Mesenchymal stem cell (in vitro differentiated cells and primary cell): ENCODE measurements at regions not wholly inside any gene's neighbourhood (a gene's known extent, or its start where the extent isn't known, plus 50 kb on each side); places are given as distances from the start of the nearest gene placed in this dataset.

Experiments
- DNase-seq: peaks from one replicate; pipeline ENCODE4 v3.0.0-alpha.2; 2013
- H2AFZ ChIP-seq: one replicate; pipeline ENCODE4 v1.6.1; 2013; ENCODE audit warnings: low read depth, mild to moderate bottlenecking, control low read depth, inconsistent platforms, low read length, moderate library complexity
- H2AK5ac ChIP-seq: 2 replicates; pipeline ENCODE4 v1.6.1; 2013; ENCODE audit warnings: low read length, moderate library complexity, mild to moderate bottlenecking, inconsistent platforms; ENCODE audit not compliant: severe bottlenecking
- H2BK120ac ChIP-seq: one replicate; pipeline ENCODE4 v1.6.1; 2013; ENCODE audit warnings: low read depth, mild to moderate bottlenecking, inconsistent platforms, low read length, moderate library complexity
- H2BK12ac ChIP-seq, 2 experiments: one replicate each; pipeline ENCODE4 v1.6.1; 2013; ENCODE audit warnings: inconsistent platforms in 2 of 2, low read length in 2 of 2, mild to moderate bottlenecking in 2 of 2, moderate library complexity in 2 of 2, control low read depth in 1 of 2
- H2BK15ac ChIP-seq: one replicate; pipeline ENCODE4 v1.6.1; 2013; ENCODE audit warnings: mild to moderate bottlenecking, low read depth, inconsistent platforms; ENCODE audit not compliant: poor library complexity, severe bottlenecking
- H2BK5ac ChIP-seq: 2 replicates; pipeline ENCODE4 v1.6.1; 2013; ENCODE audit warnings: low read depth, mild to moderate bottlenecking, low read length, control low read depth, inconsistent platforms; ENCODE audit not compliant: poor library complexity, severe bottlenecking
- H3K14ac ChIP-seq, 2 experiments: one replicate each; pipeline ENCODE4 v1.6.1; 2013; ENCODE audit warnings: inconsistent platforms in 2 of 2, low read length in 2 of 2, control low read depth in 1 of 2, mild to moderate bottlenecking in 1 of 2, moderate library complexity in 1 of 2
- H3K18ac ChIP-seq, 2 experiments: one replicate each; pipeline ENCODE4 v1.6.1; 2013; ENCODE audit warnings: inconsistent platforms in 2 of 2, low read length in 2 of 2, control low read depth in 1 of 2, low read depth in 1 of 2, mild to moderate bottlenecking in 1 of 2
- H3K23ac ChIP-seq, 2 experiments: one replicate each; pipeline ENCODE4 v1.6.1; 2013; ENCODE audit warnings: inconsistent platforms in 2 of 2, low read length in 2 of 2, mild to moderate bottlenecking in 2 of 2, moderate library complexity in 2 of 2, control low read depth in 1 of 2
- H3K27ac ChIP-seq: 2 replicates; pipeline ENCODE4 v1.5.1; 2013; ENCODE audit warnings: mild to moderate bottlenecking, moderate library complexity, low read length, control low read depth, inconsistent platforms; ENCODE audit not compliant: poor library complexity, severe bottlenecking
- H3K27me3 ChIP-seq, 2 experiments: 2 replicates each; pipeline versions ENCODE4 v1.6.1 to v1.7.0; 2013; ENCODE audit warnings: low read length in 2 of 2, mild to moderate bottlenecking in 2 of 2, moderate library complexity in 2 of 2, control low read depth in 1 of 2, inconsistent platforms in 1 of 2; ENCODE audit not compliant: control insufficient read depth in 1 of 2, insufficient read depth in 1 of 2
- H3K36me3 ChIP-seq, 2 experiments: 2 replicates each; pipeline versions ENCODE4 v1.6.1 to v1.7.0; 2013; ENCODE audit warnings: low read length in 2 of 2, control low read depth in 1 of 2, inconsistent platforms in 1 of 2, low read depth in 1 of 2, mild to moderate bottlenecking in 1 of 2; ENCODE audit not compliant: insufficient read depth in 2 of 2, control insufficient read depth in 1 of 2
- H3K4ac ChIP-seq, 2 experiments: one replicate each; pipeline ENCODE4 v1.6.1; 2013; ENCODE audit warnings: inconsistent platforms in 2 of 2, low read length in 2 of 2, mild to moderate bottlenecking in 2 of 2, moderate library complexity in 2 of 2, control low read depth in 1 of 2, low read depth in 1 of 2
- H3K4me1 ChIP-seq: 2 replicates; pipeline ENCODE4 v1.6.1; 2013; ENCODE audit warnings: low read depth, low read length, control low read depth; ENCODE audit not compliant: control insufficient read depth, insufficient read depth
- H3K4me2 ChIP-seq: 2 replicates; pipeline ENCODE4 v1.6.1; 2013; ENCODE audit warnings: low read length, mild to moderate bottlenecking, inconsistent platforms; ENCODE audit not compliant: poor library complexity, severe bottlenecking
- H3K4me3 ChIP-seq, 2 experiments: 2 replicates each; pipeline versions ENCODE4 v1.5.1 to v1.7.0; 2013; ENCODE audit warnings: low read length in 2 of 2, mild to moderate bottlenecking in 2 of 2, control low read depth in 1 of 2, low read depth in 1 of 2; ENCODE audit not compliant: insufficient read depth in 1 of 2
- H3K79me1 ChIP-seq: replicated peaks from 2 replicates; pipeline ENCODE4 v1.6.1; 2013; ENCODE audit warnings: mild to moderate bottlenecking, control low read depth, low read length, inconsistent platforms; ENCODE audit not compliant: poor library complexity, severe bottlenecking
- H3K9ac ChIP-seq: 2 replicates; pipeline ENCODE4 v1.7.0; 2013; ENCODE audit warnings: mild to moderate bottlenecking, low read length, moderate library complexity
- H3K9me3 ChIP-seq: 2 replicates; pipeline ENCODE4 v1.7.0; 2013; ENCODE audit warnings: mild to moderate bottlenecking, low read length; ENCODE audit not compliant: control insufficient read depth
- H4K8ac ChIP-seq: one replicate; pipeline ENCODE4 v1.6.1; 2013; ENCODE audit warnings: inconsistent platforms, mild to moderate bottlenecking, low read length, moderate library complexity
- H4K91ac ChIP-seq: one replicate; pipeline ENCODE4 v1.6.1; 2013; ENCODE audit warnings: mild to moderate bottlenecking, low read length, inconsistent platforms
- WGBS: methylation state at CpG from one replicate; pipeline ENCODE4 v1.1.7; 2013; ENCODE audit warnings: mixed read lengths; 5-methylcytosine and 5-hydroxymethylcytosine counted together

DNA sequence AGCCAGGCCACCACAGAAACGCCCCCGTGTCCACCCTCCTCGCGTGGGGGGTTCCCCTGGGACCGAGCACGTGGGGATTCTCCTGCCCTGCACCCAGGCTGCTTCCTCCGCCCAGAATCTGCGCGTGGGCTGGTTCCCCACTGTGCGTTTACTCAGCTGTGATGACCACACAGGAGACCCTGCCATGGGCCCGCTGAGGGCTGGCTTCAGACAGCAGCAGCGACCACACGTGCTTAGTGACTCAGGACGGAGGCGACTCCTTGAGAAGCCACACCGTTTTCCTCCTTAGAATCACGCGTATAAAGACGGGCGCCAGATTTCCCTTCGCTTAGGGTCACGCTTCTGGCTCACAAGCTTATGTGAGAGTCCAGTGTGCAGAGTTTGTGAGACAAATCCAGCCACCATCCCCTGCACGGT is 63.9 kb upstream of the PDE10A start:
- Histone ChIP-seq H3K27me3 (peaks cover 0 to 31% of the 10 kb centered on the region in 2 experiments), H2AFZ (no peak overlapping the region), H4K91ac (no peak overlapping the region), H3K18ac (no peak overlapping the region), H3K9ac (no peak overlapping the region), H3K4me1 (peaks cover 9% of the 10 kb centered on the region), H3K9me3 (no peaks in the 10 kb centered on the region), H3K23ac (no peak overlapping the region), H3K4me2 (peak overlapping the region; percentile 59), H3K4ac (peak overlapping the region in 1 of 2 experiments; percentile 30), H2BK120ac (no peak overlapping the region), H3K27ac (no peak overlapping the region), H3K14ac (no peak overlapping the region), H3K4me3 (no peak overlapping the region), H2BK5ac (no peak overlapping the region), H3K36me3 (no peaks in the 10 kb centered on the region), H2BK15ac (no peak overlapping the region), H2AK5ac (no peak overlapping the region), H2BK12ac (no peak overlapping the region), H4K8ac (no peak overlapping the region), H3K79me1 (no peaks in the 10 kb centered on the region)
- WGBS, result 79% methylated on average over 23 of the region's 23 CpGs
- DNase-seq, result no peak

DNA sequence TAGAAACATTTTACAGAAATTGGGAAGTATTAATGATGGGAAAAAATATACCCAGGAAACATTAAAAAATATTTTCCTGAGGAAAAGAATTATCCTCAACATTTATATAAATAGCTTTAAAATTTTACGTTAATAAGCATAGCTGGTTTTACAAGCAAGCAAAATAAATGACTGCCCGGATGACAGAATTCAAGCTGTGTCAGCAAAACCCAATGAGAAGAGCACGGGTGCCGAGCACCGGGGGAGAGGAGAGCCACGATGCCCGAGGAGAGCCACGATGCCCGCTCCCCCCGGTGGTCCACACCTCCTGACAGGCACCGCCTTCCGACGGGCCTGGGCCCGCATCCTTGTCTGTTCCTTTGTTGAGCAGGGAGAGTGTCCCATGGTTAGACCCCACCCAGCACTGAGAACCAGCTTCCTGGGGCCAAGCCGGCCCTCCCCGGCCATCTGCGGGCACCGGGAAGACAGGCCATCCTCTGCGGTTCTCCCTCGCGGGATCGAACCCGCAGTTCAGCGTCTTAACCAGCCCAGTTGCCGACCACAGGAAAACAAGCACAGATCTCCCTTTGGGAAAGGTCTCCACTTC is 63.3 kb upstream of the PDE10A start:
- no peak overlapping the region for H3K14ac ChIP-seq
- no peak overlapping the region for H3K23ac ChIP-seq

GRCh38 chr6:165725201-165725600 is 62.2 kb upstream of the PDE10A start:
- peaks cover 0 to 38% of the 10 kb centered on the region in 2 experiments for H3K27me3 ChIP-seq
- no peak overlapping the region for H2BK15ac ChIP-seq
- H3K9me3 ChIP-seq, result no peaks in the 10 kb centered on the region
- no peak overlapping the region for H4K91ac ChIP-seq
- WGBS, result 91% methylated on average over 7 of the region's 7 CpGs
- H3K4ac ChIP-seq, result no peak overlapping the region
- H3K23ac ChIP-seq, result no peak overlapping the region
- no peak for DNase-seq
- no peak overlapping the region for H3K14ac ChIP-seq
- no peak overlapping the region for H2BK12ac ChIP-seq
- no peaks in the 10 kb centered on the region for H3K36me3 ChIP-seq
- no peak overlapping the region for H3K9ac ChIP-seq
- H3K79me1 ChIP-seq, result no peaks in the 10 kb centered on the region
- H3K27ac ChIP-seq, result no peak overlapping the region
- H3K4me3 ChIP-seq, result no peak overlapping the region
- H3K4me1 ChIP-seq, result peaks cover 9% of the 10 kb centered on the region
- no peak overlapping the region for H2BK5ac ChIP-seq
- no peak overlapping the region for H3K4me2 ChIP-seq
- no peak overlapping the region for H2BK120ac ChIP-seq
- no peak overlapping the region for H4K8ac ChIP-seq
- H2AFZ ChIP-seq, result no peak overlapping the region
- H2AK5ac ChIP-seq, result no peak overlapping the region
- H3K18ac ChIP-seq, result no peak overlapping the region

More for the DNA sequence above, 63.3 kb upstream of the PDE10A start:
- no peak overlapping the region for H3K4me3 ChIP-seq
- no peak overlapping the region for H3K18ac ChIP-seq
- no peak overlapping the region for H3K9ac ChIP-seq
- H4K8ac ChIP-seq, result no peak overlapping the region
- no peak overlapping the region for H2BK5ac ChIP-seq
- H3K4ac ChIP-seq, result no peak overlapping the region
- H3K4me2 ChIP-seq, result peak overlapping the region; percentile 59
- H3K36me3 ChIP-seq, result no peaks in the 10 kb centered on the region
- no peak overlapping the region for H2BK120ac ChIP-seq
- H3K27me3 ChIP-seq, result peaks cover 0 to 30% of the 10 kb centered on the region in 2 experiments
- WGBS, result 93% methylated on average over 24 of the region's 25 CpGs
- H4K91ac ChIP-seq, result no peak overlapping the region
- H2BK12ac ChIP-seq, result no peak overlapping the region
- H3K27ac ChIP-seq, result no peak overlapping the region
- no peaks in the 10 kb centered on the region for H3K79me1 ChIP-seq
- H2BK15ac ChIP-seq, result no peak overlapping the region
- H3K4me1 ChIP-seq, result peaks cover 9% of the 10 kb centered on the region
- no peaks in the 10 kb centered on the region for H3K9me3 ChIP-seq
- no peak for DNase-seq
- no peak overlapping the region for H2AK5ac ChIP-seq
- no peak overlapping the region for H2AFZ ChIP-seq

DNA sequence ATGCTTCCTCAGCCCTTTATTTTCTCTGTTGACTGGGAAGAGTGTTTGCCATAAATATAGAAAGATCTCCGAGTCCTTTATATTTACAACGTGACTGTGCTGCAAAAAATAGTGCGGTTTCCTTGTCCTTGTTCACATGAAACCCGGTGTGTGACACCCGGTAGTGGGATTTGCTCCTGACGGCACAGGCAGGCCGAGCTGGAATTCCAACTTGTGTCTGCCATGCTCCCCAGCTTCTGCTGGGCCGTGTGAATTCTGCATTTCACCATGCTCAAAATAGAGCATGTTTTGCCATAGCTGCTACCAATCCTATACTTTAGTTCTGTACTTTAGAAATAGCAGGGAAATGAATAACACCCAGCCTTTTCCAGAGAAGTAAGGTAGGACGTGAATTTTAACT is 60.3 kb upstream of the PDE10A start:
- no peak overlapping the region for H4K91ac ChIP-seq
- H3K23ac ChIP-seq, result no peak overlapping the region
- H3K4me2 ChIP-seq, result no peak overlapping the region
- no peaks in the 10 kb centered on the region for H3K36me3 ChIP-seq
- no peak overlapping the region for H2AK5ac ChIP-seq
- no peak overlapping the region for H2AFZ ChIP-seq
- H3K4ac ChIP-seq, result no peak overlapping the region
- no peak overlapping the region for H3K18ac ChIP-seq
- no peak for DNase-seq
- no peak overlapping the region for H2BK120ac ChIP-seq
- WGBS, result 80% methylated on average over 8 of the region's 9 CpGs
- H3K9me3 ChIP-seq, result no peaks in the 10 kb centered on the region
- H2BK12ac ChIP-seq, result no peak overlapping the region
- H2BK5ac ChIP-seq, result no peak overlapping the region
- H4K8ac ChIP-seq, result no peak overlapping the region
- H3K14ac ChIP-seq, result no peak overlapping the region
- peaks cover 0 to 51% of the 10 kb centered on the region in 2 experiments for H3K27me3 ChIP-seq
- H2BK15ac ChIP-seq, result no peak overlapping the region
- no peak overlapping the region for H3K9ac ChIP-seq
- H3K4me3 ChIP-seq, result no peak overlapping the region
- no peaks in the 10 kb centered on the region for H3K79me1 ChIP-seq
- peaks cover 11% of the 10 kb centered on the region for H3K4me1 ChIP-seq
- H3K27ac ChIP-seq, result no peak overlapping the region
